Erythroblast (primary cell): ENCODE measurements at regions not wholly inside any gene's neighbourhood (a gene's known extent, or its start where the extent isn't known, plus 50 kb on each side); places are given as distances from the start of the nearest gene placed in this dataset.

Experiments used
- GATA1 ChIP-seq: IDR thresholded peaks from 2 replicates; pipeline ENCODE4 v1.6.1; 2011; ENCODE audit warnings: low read depth, mild to moderate bottlenecking, control low read depth, low read length, moderate library complexity
- POLR2A ChIP-seq: IDR thresholded peaks from 2 replicates; pipeline ENCODE4 v1.6.1; 2011; ENCODE audit warnings: mild to moderate bottlenecking, low read length

- TF ChIP-seq POLR2A (no peak), GATA1 (no peak)
Measured at GRCh38 chr6:133085471-133085870, 155.7 kb upstream of the EYA4 start.
